ENCODE measurements at regions not wholly inside any gene's neighbourhood (a gene's known extent, or its start where the extent isn't known, plus 50 kb on each side); places are given as distances from the start of the nearest gene placed in this dataset.

- DNase-seq (ENCODE audit: missing footprints) (no peak), ATAC-seq (no peak)
- intact Hi-C loops (cut with DNase I) = loop anchor here (5.0 kb wide), 1 partner anchor 35 kb away; no protein-coding TSS in a partner anchor
Measured at GRCh38 chr11:130647371-130647770, 198.9 kb downstream of the ADAMTS15 start.

DNA sequence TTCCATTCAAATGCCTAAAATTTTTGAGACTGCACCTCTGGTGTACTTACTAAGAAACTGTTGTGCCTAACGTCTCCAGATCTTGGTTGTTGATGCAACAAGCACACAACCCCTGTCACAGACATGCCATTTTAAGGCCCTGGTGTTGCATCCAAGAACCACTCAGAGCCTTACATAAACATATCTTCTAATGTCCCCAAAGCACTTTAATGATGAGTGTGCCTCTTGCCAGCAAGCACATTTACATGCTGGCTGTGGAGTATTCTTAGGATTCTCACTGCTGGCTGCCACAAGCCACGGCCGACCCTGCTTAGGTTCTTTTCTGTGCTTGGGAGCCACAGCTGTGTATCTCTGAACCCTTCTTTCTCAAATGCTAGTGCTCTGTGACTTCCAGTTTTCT is 201.4 kb downstream of the ADAMTS15 start:
- ATAC-seq (peak; percentile 5), DNase-seq (ENCODE audit: missing footprints) (no peak)
- intact Hi-C loops (cut with DNase I) = loop anchor here (2.0 to 5.0 kb wide), 5 partner anchors 38 to 178 kb away; no protein-coding TSS in a partner anchor

GRCh38 chr11:130650456-130651030 is 202.1 kb downstream of the ADAMTS15 start:
- intact Hi-C loops (cut with DNase I) = loop anchor here (5.0 kb wide), 3 partner anchors 77 to 177 kb away; no protein-coding TSS in a partner anchor
- DNase-seq (ENCODE audit: missing footprints) (no peak), ATAC-seq (no peak)

DNA sequence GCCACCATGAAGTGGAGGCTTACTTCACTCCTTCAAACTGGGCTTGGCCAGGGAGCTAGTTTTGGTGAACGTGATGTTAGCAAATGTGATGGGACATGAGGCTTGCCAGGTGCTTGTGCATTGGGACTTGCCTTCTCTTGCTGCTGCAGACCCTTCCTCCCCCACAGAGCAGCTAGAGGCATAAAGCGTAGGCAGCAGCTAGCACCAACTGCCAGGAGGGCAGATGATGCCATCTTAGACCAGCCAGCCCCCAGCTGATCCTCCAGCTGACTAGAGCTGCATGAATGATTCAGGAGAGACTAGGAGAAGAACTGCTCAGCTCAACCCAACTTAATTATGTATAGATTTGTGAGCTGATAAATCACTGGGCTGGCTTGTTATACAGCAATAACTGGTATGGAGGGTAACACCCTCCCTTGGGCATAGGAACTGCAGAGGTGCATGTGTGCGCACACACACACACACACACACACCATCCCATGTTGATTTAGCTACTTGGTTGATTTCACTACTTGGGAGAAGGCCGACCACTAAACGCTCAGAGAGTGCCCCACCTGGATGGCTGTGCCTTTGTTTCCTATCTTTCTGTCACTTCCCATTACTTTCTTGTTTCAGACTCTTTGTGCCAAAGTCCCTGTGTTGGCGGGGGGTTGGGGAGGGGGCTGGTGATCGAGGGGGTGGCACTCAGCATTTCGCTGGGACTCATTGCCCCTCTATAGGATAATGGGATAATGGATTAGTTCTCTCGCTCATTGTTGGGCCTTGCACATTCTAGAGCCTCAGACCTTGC is 202.8 kb downstream of the ADAMTS15 start:
- DNase-seq (ENCODE audit: missing footprints) (no peak), ATAC-seq (no peak)
- intact Hi-C loops (cut with DNase I) = loop anchor here (5.0 kb wide), 3 partner anchors 76 to 176 kb away; no protein-coding TSS in a partner anchor

DNA sequence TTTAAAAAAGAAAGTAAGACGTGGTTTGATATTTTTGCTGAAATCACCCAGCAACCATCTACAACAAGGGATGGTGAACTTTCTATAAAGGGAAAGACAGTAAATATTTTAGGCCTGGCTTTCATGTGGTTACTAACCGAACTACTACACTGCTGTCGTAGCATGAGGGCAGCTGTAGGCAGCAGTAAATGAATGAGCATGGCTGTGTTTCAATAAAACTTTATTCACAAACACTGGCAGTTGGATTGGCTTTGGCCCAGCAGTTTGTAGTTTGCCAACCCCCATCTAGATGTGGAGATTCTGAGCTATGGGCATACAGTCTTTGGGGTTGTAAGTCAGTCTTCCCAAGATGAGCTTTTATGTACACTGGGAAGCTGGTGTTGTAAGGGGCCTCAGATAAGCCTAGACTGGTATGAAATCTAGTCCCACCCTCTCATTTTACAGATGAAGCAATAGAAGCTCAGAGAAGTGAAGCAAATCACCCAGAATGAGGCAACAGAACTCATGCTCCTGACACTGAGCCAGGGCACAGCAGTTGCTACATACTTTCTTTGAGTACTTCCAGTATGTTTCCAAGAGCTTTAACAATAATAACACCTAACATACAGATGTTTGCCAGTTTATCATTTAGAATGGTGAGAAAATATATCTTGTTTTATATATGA is 204.4 kb downstream of the ADAMTS15 start:
- DNase-seq (ENCODE audit: missing footprints) = peak; percentile 82
- ATAC-seq = peak; percentile 51
- intact Hi-C loops (cut with DNase I) = loop anchor here (2.0 to 5.0 kb wide), 4 partner anchors 74 to 202 kb away; no protein-coding TSS in a partner anchor

DNA sequence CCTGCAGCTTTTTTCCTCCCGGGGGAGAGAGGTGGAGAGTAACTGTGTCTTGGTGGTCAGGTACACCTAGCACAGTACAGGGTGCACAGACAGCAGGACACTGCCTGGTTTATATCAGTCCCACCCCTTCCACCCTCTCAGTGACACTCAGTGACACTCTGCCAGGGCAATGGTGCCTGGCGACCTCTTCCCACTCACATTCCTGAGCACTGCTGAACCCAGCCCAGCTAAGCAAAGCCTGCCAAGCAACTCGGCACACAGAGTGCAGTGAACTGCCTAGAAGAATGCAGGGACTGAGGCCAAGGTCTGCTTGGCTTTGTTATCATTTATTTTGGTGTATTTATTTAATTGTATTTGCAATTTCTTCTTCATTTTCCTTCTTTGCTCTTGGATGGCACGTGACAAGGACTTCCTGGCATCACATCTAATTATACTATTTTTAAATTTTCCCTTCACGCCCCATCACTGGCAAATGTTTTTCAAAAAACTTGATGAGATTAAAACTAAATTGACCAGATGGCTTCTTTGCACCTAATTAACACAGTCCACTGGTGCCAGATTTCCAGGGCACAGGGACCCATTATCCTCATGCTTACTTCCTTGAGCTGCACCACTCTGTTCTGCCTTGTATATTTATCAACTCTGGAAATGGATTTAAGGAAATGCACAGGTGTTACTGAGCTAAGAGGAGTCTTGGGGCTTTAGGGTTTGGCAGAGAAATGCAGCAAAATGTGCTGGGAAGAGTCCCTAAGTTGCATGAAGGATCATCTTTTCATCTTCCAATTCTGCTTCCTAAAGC is 205.6 kb downstream of the ADAMTS15 start:
- ATAC-seq (peak; percentile 95), DNase-seq (ENCODE audit: missing footprints) (peak; percentile 90)
- intact Hi-C loops (cut with DNase I) = loop anchor here (1.0 to 5.0 kb wide), 6 partner anchors 22 to 203 kb away; no protein-coding TSS in a partner anchor

GRCh38 chr11:130655300-130655699 is 206.9 kb downstream of the ADAMTS15 start:
- DNase-seq (ENCODE audit: missing footprints) (no peak), ATAC-seq (no peak)
- intact Hi-C loops (cut with DNase I) = loop anchor here (2.0 kb wide), 1 partner anchor 132 kb away; no protein-coding TSS in a partner anchor

DNA sequence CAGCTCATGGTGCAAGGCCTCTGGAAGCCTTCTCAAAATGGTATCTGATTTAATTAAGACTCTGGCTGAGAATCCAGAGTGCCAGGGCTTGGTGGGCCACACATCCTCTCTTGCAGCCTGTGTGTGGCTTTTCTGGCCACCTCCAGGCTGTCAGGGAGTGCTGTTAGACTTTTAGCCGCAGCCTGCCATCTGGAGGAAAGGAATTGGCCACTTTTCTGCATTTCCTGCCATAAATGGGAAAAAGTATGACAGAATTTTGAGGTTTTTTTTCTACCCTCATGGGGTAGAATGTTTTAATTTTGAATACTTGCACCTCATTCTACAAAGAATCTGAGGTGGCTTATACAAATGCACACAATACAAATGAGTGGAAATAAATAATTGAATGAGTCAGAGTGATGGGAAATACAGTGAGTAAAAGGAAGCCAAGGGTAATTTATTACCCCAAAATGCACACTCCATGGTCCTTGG is 218.4 kb downstream of the ADAMTS15 start:
- DNase-seq (ENCODE audit: missing footprints) (no peak), ATAC-seq (peak; percentile 36)
- intact Hi-C loops (cut with DNase I) = no loop called here

GRCh38 chr11:130668751-130669150 is 220.3 kb downstream of the ADAMTS15 start:
- ATAC-seq (no peak), DNase-seq (ENCODE audit: missing footprints) (no peak)
- intact Hi-C loops (cut with DNase I) = no loop called here

- intact Hi-C loops (cut with DNase I) = no loop called here
- ATAC-seq (no peak), DNase-seq (ENCODE audit: missing footprints) (no peak)
Measured at GRCh38 chr11:130670200-130670599, 221.8 kb downstream of the ADAMTS15 start.

- intact Hi-C loops (cut with DNase I) = loop anchor here (1.0 kb wide), 1 partner anchor 218 kb away; no protein-coding TSS in a partner anchor
- ATAC-seq (peak; percentile 74), DNase-seq (ENCODE audit: missing footprints) (peak; percentile 83)
Measured at GRCh38 chr11:130671801-130672700, 223.6 kb downstream of the ADAMTS15 start.

DNA sequence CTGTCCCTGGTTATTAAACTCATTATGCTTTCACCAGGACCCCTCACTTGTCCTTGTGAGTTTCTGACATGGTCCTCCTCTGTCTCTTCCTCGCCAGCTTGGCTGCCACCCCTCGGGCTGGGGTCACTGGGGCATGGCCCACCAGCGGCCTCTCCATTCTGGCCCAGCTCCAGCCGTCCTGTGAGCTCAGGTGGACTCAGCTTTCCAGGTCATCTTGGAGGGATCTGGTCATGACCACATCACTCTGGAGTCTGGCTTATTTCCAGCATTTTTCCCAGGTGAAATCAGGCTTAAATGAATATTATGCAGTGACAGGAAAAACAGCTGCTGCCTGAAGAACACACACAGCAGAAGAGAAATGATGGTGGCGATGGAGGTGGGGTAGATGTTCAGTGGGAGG is 224.5 kb downstream of the ADAMTS15 start:
- no peak for DNase-seq (ENCODE audit: missing footprints)
- ATAC-seq = no peak
- intact Hi-C loops (cut with DNase I) = loop anchor here (1.0 kb wide), 1 partner anchor 219 kb away; no protein-coding TSS in a partner anchor

DNA sequence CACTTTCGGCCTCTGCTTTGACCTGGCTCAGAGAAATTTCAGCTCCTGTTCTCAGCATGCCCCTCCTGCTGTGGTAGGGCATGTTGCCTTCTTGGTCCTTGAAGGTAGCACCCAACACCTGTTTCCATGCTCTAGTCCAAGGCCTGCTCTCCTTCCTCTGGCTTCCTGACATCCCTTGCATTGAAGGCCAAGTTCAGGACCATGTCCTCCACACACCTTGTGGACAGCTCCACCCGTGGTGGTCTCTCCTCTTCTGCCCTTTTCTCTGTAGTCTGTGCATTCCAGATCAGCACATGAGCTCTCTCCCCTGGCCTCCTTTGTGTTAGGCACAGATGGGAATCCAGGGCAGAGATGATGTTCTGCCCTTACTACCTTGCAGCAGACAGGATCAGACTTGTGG is 225.3 kb downstream of the ADAMTS15 start:
- DNase-seq (ENCODE audit: missing footprints) (no peak), ATAC-seq (no peak)
- intact Hi-C loops (cut with DNase I) = no loop called here

GRCh38 chr11:130674686-130675308 is 226.4 kb downstream of the ADAMTS15 start:
- DNase-seq (ENCODE audit: missing footprints) (no peak), ATAC-seq (no peak)
- intact Hi-C loops (cut with DNase I) = loop anchor here (1.0 to 5.0 kb wide), 3 partner anchors 48 to 195 kb away; no protein-coding TSS in a partner anchor

DNA sequence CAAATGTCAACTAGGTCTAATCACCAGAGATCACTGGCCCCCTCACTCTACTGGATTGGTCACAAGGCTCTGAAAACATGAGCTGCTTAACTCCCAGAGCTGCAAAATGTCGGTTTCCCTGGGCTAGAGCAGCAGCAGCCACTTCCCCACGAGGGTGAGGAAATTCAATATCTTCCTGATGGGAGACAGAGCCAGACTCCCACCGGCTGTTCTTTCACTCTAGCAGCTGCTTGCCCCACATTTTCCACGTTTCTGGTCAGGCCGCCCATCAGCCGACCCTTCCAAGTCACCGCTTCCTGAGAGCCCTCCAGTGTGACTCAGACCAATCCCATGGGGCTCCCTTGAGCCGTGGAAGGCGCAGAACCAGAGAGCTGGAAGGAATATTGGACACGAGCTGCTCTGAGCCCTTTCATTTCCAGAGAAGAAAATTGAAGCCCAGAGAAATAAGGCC is 227.0 kb downstream of the ADAMTS15 start:
- DNase-seq (ENCODE audit: missing footprints) (peak; percentile 91), ATAC-seq (peak; percentile 83)
- intact Hi-C loops (cut with DNase I) = loop anchor here (1.0 to 5.0 kb wide), 3 partner anchors 47 to 196 kb away; no protein-coding TSS in a partner anchor

- intact Hi-C loops (cut with DNase I) = loop anchor here (1.0 to 5.0 kb wide), 6 partner anchors 22 to 223 kb away; no protein-coding TSS in a partner anchor
- ATAC-seq (peak; percentile 30), DNase-seq (ENCODE audit: missing footprints) (no peak)
Measured at GRCh38 chr11:130675917-130676316, 227.5 kb downstream of the ADAMTS15 start.
